ENCODE measurements at regions not wholly inside any gene's neighbourhood (a gene's known extent, or its start where the extent isn't known, plus 50 kb on each side); places are given as distances from the start of the nearest gene placed in this dataset.

DNA sequence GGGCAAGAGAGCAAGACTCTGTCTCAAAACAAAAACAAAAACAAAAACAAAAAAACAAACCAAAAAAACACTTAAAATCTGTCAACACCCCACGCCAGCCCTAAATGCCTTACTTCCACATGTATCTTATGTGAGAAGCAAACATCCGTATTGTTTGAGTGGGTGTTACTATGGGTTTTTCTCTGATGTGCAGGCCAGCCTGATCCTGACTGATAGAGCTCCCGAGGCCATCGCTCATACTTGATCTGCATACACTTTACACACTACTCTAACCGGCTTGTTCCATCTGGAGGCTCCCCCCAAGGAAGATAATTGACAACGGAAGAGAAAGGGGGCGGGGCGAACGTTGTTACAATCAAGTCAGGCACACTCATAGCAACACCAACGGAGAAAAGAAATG, 237.4 kb downstream of the TBL1XR1 start:
- in situ Hi-C loops (cut with MboI; ENCODE audit: low sequenced_read_pairs in 4 of 4): no loop called here
- H3K36me3 ChIP-seq: no peaks in the 10 kb centered on the region
- no peaks in the 10 kb centered on the region for H3K27me3 ChIP-seq
- DNase-seq (no peak), ATAC-seq (no peak)
- no peaks in the 10 kb centered on the region for H3K9me3 ChIP-seq
- TF ChIP-seq, protein P1, sequence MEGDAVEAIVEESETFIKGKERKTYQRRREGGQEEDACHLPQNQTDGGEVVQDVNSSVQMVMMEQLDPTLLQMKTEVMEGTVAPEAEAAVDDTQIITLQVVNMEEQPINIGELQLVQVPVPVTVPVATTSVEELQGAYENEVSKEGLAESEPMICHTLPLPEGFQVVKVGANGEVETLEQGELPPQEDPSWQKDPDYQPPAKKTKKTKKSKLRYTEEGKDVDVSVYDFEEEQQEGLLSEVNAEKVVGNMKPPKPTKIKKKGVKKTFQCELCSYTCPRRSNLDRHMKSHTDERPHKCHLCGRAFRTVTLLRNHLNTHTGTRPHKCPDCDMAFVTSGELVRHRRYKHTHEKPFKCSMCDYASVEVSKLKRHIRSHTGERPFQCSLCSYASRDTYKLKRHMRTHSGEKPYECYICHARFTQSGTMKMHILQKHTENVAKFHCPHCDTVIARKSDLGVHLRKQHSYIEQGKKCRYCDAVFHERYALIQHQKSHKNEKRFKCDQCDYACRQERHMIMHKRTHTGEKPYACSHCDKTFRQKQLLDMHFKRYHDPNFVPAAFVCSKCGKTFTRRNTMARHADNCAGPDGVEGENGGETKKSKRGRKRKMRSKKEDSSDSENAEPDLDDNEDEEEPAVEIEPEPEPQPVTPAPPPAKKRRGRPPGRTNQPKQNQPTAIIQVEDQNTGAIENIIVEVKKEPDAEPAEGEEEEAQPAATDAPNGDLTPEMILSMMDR (IDR thresholded peaks at IDR 0.05 in 4 of 5, conservative IDR thresholded peaks at IDR 0.05 in 1 of 5): no peak
- intact Hi-C loops (cut with DNase I; ENCODE audit: low total_unique reads): no loop called here
- no peaks in the 10 kb centered on the region for H3K4me1 ChIP-seq
- no peak overlapping the region for H3K4me3 ChIP-seq
- H3K27ac ChIP-seq: no peak overlapping the region

DNA sequence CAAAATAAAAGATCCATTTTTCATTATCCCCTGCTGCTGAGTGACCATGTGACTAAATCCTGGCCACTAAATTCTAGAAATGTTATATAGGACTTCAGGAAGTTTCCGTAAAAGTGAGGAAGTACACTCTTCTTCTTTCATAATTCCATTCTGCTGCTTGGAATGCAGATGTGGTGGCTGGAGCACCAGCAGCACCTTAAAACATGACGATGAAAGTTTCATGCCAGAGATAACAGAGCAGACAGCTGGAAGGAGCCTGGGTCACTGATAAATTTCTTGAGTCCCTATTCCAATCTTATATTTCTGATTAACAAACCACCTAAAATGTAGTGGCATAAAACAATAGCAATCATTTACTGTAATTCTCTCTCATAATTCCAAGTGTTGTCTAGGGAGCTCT, 238.7 kb downstream of the TBL1XR1 start:
- TF ChIP-seq, protein P1 (IDR thresholded peaks at IDR 0.05 in 4 of 5, conservative IDR thresholded peaks at IDR 0.05 in 1 of 5): no peak
- no peak for TF ChIP-seq POLR2A (IDR thresholded peaks at IDR 0.05)
- H3K27me3 ChIP-seq: no peaks in the 10 kb centered on the region
- intact Hi-C loops (cut with DNase I; ENCODE audit: low total_unique reads) (no loop called here), in situ Hi-C loops (cut with MboI; ENCODE audit: low sequenced_read_pairs in 4 of 4) (no loop called here)
- no peak for DNase-seq
- no peaks in the 10 kb centered on the region for H3K9me3 ChIP-seq
- no peak overlapping the region for H3K4me3 ChIP-seq
- no peak for ATAC-seq
- H3K4me1 ChIP-seq: peaks cover 7% of the 10 kb centered on the region in 2 donors
- no peak overlapping the region for H3K27ac ChIP-seq
- no peaks in the 10 kb centered on the region for H3K36me3 ChIP-seq

DNA sequence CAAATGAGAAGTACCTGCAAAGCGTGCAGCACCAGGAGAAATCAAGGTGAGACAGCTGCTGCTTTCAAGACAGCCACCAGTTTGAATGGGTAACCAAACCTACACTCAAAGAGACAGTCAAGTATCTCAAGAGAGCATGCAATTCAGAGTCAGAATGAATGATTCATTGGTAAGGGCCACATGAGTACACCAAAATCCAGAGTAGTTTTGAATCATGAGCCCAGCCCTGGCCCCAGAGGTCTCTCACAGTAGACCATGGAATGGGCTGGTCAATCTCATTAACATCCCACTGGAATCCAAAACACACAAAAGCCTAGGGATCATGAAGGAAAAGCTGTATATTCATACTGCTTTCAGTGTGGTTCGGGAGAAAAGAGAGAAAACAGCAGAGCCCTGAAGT, 242.8 kb downstream of the TBL1XR1 start:
- Histone ChIP-seq H3K4me3 (no peak overlapping the region), H3K27me3 (no peaks in the 10 kb centered on the region), H3K9me3 (no peaks in the 10 kb centered on the region), H3K36me3 (no peaks in the 10 kb centered on the region), H3K27ac (peak overlapping the region in 2 of 4 donors; percentile 80), H3K4me1 (peaks cover 42% of the 10 kb centered on the region in 2 donors)
- intact Hi-C loops (cut with DNase I; ENCODE audit: low total_unique reads): loop anchor here (5.0 kb wide), 5 partner anchors 88 to 878 kb away; partner anchors contain the start of gene TBL1XR1
- no peak for DNase-seq
- in situ Hi-C loops (cut with MboI; ENCODE audit: low sequenced_read_pairs in 4 of 4): no loop called here
- TF ChIP-seq POLR2A (IDR thresholded peaks at IDR 0.05): no peak
- TF ChIP-seq, protein P1 (IDR thresholded peaks at IDR 0.05 in 4 of 5, conservative IDR thresholded peaks at IDR 0.05 in 1 of 5): no peak
- no peak for ATAC-seq

DNA sequence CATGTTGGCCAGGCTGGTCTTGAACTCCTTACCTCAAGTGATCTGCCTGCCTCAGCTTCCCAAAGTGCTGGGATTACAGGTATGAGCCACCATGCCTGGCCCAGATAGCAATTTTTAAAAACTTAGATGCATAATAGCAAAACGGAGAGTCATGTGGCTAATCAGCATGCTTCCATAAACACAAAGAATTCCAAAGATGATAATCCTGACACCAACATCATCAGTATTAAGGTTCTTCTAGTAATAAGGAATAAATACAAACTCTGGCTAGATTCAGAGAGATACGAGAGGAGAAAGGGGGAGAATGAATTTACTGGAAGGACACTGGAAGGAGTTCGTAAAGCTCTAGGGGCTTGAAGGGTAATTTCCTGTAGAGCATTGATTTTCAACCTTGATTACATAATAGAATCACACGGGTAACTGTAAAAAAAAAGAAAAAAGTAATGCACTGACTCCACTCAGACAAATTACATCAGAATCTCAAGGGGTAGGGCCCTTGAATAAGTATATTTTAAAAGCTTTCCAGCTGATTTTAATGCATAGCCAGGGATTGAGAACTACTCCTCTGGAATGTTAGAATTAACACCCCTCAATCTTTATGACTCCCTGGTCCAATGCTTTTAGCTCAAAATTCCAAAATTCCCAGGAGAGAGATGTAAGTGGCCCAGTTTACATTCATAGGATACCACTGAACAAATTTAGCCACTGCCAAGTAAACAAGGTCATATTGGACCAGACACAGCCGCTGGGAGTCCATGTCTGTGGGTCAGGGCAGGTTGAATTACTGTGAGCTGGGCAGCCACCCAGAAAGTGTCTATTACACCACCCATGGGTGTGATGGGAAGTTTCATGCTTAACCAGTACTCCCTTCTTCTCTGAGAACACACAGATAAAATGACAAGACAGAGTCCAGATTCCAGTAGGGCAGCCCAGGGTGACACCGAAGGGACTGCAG, 243.9 kb downstream of the TBL1XR1 start:
- H3K36me3 ChIP-seq: no peaks in the 10 kb centered on the region
- peak overlapping the region; percentile 53 to 80 (median 68) for H3K27ac ChIP-seq
- TF ChIP-seq, protein P1 (IDR thresholded peaks at IDR 0.05 in 4 of 5, conservative IDR thresholded peaks at IDR 0.05 in 1 of 5): no peak
- no peak for TF ChIP-seq POLR2A (IDR thresholded peaks at IDR 0.05)
- intact Hi-C loops (cut with DNase I; ENCODE audit: low total_unique reads): loop anchor here (5.0 kb wide), 5 partner anchors 89 to 879 kb away; partner anchors contain the start of gene TBL1XR1
- DNase-seq (peak; percentile 87 to 93), ATAC-seq (peak; percentile 84 to 86)
- in situ Hi-C loops (cut with MboI; ENCODE audit: low sequenced_read_pairs in 4 of 4): no loop called here
- no peaks in the 10 kb centered on the region for H3K9me3 ChIP-seq
- no peaks in the 10 kb centered on the region for H3K27me3 ChIP-seq
- H3K4me1 ChIP-seq: peaks cover 42% of the 10 kb centered on the region in 2 donors
- H3K4me3 ChIP-seq: no peak overlapping the region

All from gastrocnemius medialis (tissue), 4 donors.